ENCODE measurements at regions not wholly inside any gene's neighbourhood (a gene's known extent, or its start where the extent isn't known, plus 50 kb on each side); places are given as distances from the start of the nearest gene placed in this dataset.

GRCh38 chr1:30335997-30336390 lies 387.4 kb downstream of the MATN1 start:
- TF ChIP-seq CBX8 (IDR thresholded peaks at IDR 0.05) (no peak), CTCF (IDR thresholded peaks at IDR 0.05) (no peak)
